MM.1S (cell line): ENCODE measurements at regions not wholly inside any gene's neighbourhood (a gene's known extent, or its start where the extent isn't known, plus 50 kb on each side); places are given as distances from the start of the nearest gene placed in this dataset.
"Not testable (repeated sequence)": the region's sequence is repeated elsewhere in the genome, so short reads cannot be mapped to it uniquely, and the experiment has no call there.

Experiments used
- DNase-seq: peaks from one replicate; pipeline ENCODE4 v3.0.0-alpha.2; 2015
- H2AFZ ChIP-seq: fragments of 300-600 bp; sonication (generic); 2 replicates; pipeline ENCODE4 v1.6.0; 2016; ENCODE audit warnings: antibody characterized with exemption, low read length
- H3F3A ChIP-seq: fragments of 300-600 bp; sonication (generic); 2 replicates; pipeline ENCODE4 v1.6.1; 2016; ENCODE audit warnings: mild to moderate bottlenecking, antibody characterized with exemption, low read length, moderate library complexity, mixed read lengths; ENCODE audit not compliant: insufficient read depth
- H3K27ac ChIP-seq: fragments of 300-600 bp; sonication (generic); 2 replicates; pipeline ENCODE4 v1.5.1; 2016; ENCODE audit warnings: mild to moderate bottlenecking, low read length
- H3K27me3 ChIP-seq: fragments of 300-600 bp; sonication (generic); replicated peaks from 2 replicates; pipeline ENCODE4 v1.6.0; 2016; ENCODE audit warnings: low read length; ENCODE audit not compliant: insufficient read depth
- H3K36me3 ChIP-seq: fragments of 300-600 bp; sonication (generic); replicated peaks from 2 replicates; pipeline ENCODE4 v1.6.1; 2016; ENCODE audit warnings: mild to moderate bottlenecking, low read length, mixed read lengths; ENCODE audit not compliant: insufficient read depth
- H3K4me1 ChIP-seq: fragments of 300-600 bp; sonication (generic); 2 replicates; pipeline ENCODE4 v1.6.1; 2016; ENCODE audit warnings: low read length, mixed read lengths
- H3K4me2 ChIP-seq: fragments of 300-600 bp; sonication (generic); 2 replicates; pipeline ENCODE4 v1.6.0; 2016; ENCODE audit warnings: low read depth, low read length
- H3K4me3 ChIP-seq: fragments of 300-600 bp; sonication (generic); 2 replicates; pipeline ENCODE4 v1.5.1; 2016; ENCODE audit warnings: low read length, mixed read lengths
- H3K79me2 ChIP-seq: fragments of 300-600 bp; sonication (generic); 2 replicates; pipeline ENCODE4 v1.6.1; 2016; ENCODE audit warnings: mixed run types, low read length, mixed read lengths
- H3K9ac ChIP-seq: fragments of 300-600 bp; sonication (generic); 2 replicates; pipeline ENCODE4 v1.6.1; 2016; ENCODE audit warnings: low read length, mixed read lengths
- H3K9me2 ChIP-seq: fragments of 300-600 bp; sonication (generic); replicated peaks from 2 replicates; pipeline ENCODE4 v1.6.1; 2016; ENCODE audit warnings: mild to moderate bottlenecking, low read length, mixed read lengths; ENCODE audit not compliant: insufficient read depth
- H3K9me3 ChIP-seq: fragments of 300-600 bp; sonication (generic); replicated peaks from 2 replicates; pipeline ENCODE4 v1.6.1; 2016; ENCODE audit warnings: mild to moderate bottlenecking, low read length, mixed read lengths; ENCODE audit not compliant: insufficient read depth
- H4K20me1 ChIP-seq: fragments of 300-600 bp; sonication (generic); 2 replicates; pipeline ENCODE4 v1.6.1; 2016; ENCODE audit warnings: mild to moderate bottlenecking, low read length, moderate library complexity, mixed read lengths; ENCODE audit not compliant: insufficient read depth

DNA sequence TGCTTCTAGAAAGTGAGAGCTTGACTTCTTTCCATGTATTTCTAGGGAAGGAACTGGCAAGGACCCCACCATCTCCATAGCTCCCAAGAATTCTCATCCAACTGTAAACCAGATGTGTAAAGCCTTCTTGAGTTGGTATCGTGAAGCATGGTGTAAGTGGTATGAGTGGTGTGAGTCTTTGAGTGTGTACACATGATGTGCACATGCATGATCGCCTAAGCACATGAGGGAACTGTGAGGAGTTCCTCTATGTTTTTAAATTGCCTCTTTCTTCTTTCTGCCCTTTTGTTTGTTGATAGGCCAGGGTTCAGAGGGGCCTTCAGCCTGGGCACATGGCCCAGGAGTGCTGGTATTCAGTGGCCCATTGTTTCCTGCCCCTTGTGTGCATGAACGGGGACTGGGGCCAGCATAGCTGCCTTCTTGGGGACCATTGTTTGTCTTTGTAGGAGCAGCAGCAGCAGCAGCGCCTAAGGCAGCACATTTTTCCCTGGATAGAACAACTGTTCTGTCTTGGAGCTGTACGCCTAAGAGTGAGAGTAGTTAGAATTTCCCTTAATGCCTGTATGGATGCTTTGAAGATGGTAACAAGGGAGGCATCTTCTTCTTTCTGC, 95.9 kb downstream of the SRGAP2 start:
- H3K79me2 ChIP-seq, H4K20me1 ChIP-seq, H3K9me3 ChIP-seq, H3K27me3 ChIP-seq, H3K4me3 ChIP-seq, H3K36me3 ChIP-seq, H3K9ac ChIP-seq, H2AFZ ChIP-seq, H3K4me2 ChIP-seq, H3F3A ChIP-seq, DNase-seq, H3K27ac ChIP-seq, H3K4me1 ChIP-seq, H3K9me2 ChIP-seq: not testable (repeated sequence)

DNA sequence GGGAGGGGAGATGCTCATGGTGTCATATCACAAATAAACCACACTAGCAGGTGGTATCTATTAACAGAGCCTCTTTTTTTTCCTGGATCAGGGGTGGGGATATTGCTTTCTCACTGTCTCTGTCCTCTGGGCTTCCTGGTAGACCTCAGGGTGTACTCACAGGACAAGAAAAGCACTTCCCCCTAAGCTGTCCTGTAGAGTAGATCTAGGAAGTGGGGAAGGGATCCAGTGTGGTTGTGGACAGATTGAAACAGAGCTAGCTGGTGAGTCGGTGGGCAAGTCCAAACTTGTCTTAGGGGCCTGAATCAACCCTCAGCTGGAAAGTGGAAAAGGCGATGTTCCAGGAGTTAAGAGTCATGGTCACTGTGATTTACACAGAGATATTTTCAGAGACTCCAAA, 96.6 kb downstream of the SRGAP2 start:
- not testable (repeated sequence) for H3K27ac ChIP-seq, H3F3A ChIP-seq, H4K20me1 ChIP-seq, H3K36me3 ChIP-seq, H3K9me2 ChIP-seq, H3K4me2 ChIP-seq, DNase-seq, H2AFZ ChIP-seq, H3K79me2 ChIP-seq, H3K9me3 ChIP-seq, H3K27me3 ChIP-seq, H3K9ac ChIP-seq, H3K4me3 ChIP-seq, H3K4me1 ChIP-seq

DNA sequence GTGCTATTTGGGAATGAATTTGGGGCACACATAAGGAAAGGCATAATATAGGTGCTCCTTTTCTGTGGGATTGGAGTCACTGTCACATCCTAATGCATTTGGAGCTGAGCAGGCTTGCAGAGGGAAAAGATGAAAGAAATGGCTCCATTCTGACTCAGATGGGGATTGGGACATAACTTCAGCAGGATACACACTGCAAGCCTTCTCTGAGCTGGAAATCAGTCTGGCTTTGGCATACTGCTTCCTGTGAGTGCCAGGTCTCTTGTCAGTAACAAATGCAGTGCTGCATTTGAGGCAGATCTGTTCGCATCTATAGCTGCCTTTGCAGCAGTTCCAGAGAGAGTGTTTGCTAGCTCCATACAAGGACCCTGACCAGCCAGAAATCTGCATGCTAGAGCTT, 98.7 kb downstream of the SRGAP2 start:
- not testable (repeated sequence) for H3K79me2 ChIP-seq, H2AFZ ChIP-seq, H4K20me1 ChIP-seq, DNase-seq, H3K9me3 ChIP-seq, H3F3A ChIP-seq, H3K4me2 ChIP-seq, H3K27ac ChIP-seq, H3K27me3 ChIP-seq, H3K36me3 ChIP-seq, H3K9me2 ChIP-seq, H3K4me1 ChIP-seq, H3K9ac ChIP-seq, H3K4me3 ChIP-seq

GRCh38 chr1:206307442-206307841, 104.1 kb downstream of the SRGAP2 start:
- not testable (repeated sequence) for H3K79me2 ChIP-seq, H3K4me1 ChIP-seq, H3K4me3 ChIP-seq, H3K27ac ChIP-seq, H2AFZ ChIP-seq, H3K9ac ChIP-seq, H3K36me3 ChIP-seq, H3F3A ChIP-seq, H4K20me1 ChIP-seq, H3K27me3 ChIP-seq, H3K4me2 ChIP-seq, H3K9me3 ChIP-seq, H3K9me2 ChIP-seq, DNase-seq

GRCh38 chr1:206310948-206311347, 107.6 kb downstream of the SRGAP2 start:
- not testable (repeated sequence) for H3K4me3 ChIP-seq, H3K9me3 ChIP-seq, H3K79me2 ChIP-seq, DNase-seq, H3K27ac ChIP-seq, H4K20me1 ChIP-seq, H3F3A ChIP-seq, H3K36me3 ChIP-seq, H3K27me3 ChIP-seq, H3K4me2 ChIP-seq, H3K9ac ChIP-seq, H3K9me2 ChIP-seq, H2AFZ ChIP-seq, H3K4me1 ChIP-seq

- not testable (repeated sequence) for H4K20me1 ChIP-seq, H3K4me1 ChIP-seq, H2AFZ ChIP-seq, H3K4me3 ChIP-seq, H3K27me3 ChIP-seq, H3K9ac ChIP-seq, H3K4me2 ChIP-seq, H3K36me3 ChIP-seq, H3K27ac ChIP-seq, H3F3A ChIP-seq, H3K9me3 ChIP-seq, H3K9me2 ChIP-seq, H3K79me2 ChIP-seq
- DNase-seq = peak; percentile 19
Measured at GRCh38 chr1:206311611-206312273, 108.4 kb downstream of the SRGAP2 start.

DNA sequence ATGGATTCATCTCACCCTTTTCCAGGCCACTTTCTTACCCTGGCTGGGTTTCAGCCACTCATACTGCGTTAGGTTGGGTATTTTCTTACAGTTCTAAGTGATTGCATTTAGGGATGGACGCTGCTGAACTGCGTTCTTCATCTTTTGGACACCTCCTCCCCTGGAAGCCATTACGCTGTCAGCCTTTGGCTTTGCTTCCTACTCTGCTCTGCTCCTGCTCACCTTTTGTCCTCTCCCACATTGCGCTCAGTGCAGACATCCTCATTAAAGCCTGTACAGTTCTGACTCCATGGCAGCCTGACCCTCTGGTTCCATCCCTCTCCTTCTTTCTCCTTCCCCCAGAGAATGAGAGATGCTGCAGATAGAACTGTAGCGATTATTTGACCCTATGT, 108.9 kb downstream of the SRGAP2 start:
- DNase-seq, H3K4me3 ChIP-seq, H3K9ac ChIP-seq, H3K4me1 ChIP-seq, H3F3A ChIP-seq, H2AFZ ChIP-seq, H3K9me2 ChIP-seq, H3K9me3 ChIP-seq, H4K20me1 ChIP-seq, H3K36me3 ChIP-seq, H3K27me3 ChIP-seq, H3K79me2 ChIP-seq, H3K4me2 ChIP-seq, H3K27ac ChIP-seq: not testable (repeated sequence)

DNA sequence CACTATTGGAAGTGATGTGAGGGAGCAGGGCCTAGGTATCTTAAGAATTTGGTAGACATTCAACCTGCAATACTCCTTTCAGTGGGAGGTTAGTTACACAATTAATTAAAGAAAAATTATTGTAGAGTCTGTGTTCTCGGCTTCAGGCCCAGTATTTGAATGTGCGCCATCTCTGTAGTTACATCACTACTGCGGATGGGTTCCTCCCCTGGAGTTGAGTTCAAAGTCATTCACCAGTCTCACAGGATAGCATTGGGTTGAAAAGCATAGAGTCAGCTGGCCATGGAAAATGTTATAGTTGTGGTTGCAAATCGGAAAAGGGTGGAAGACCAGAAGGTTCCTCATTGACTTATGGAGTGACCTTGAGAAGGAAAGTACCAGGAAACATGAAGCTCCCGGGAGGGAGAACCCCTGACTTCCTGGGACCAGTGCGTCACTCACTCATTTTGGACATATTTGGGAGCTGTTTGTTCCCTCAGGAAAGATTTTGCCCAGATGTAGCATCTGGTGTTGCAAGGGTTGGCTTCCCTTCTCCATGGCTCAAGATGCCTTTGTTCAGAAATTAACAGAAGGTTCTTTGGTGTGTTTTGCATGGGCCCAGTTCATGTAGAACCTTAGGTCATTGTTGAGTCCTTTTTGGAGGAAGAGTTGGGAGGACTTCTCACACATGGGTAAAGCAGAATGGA, 111.8 kb downstream of the SRGAP2 start:
- not testable (repeated sequence) for H3K4me2 ChIP-seq, H3K9me3 ChIP-seq, H3K9ac ChIP-seq, H4K20me1 ChIP-seq, DNase-seq, H3K79me2 ChIP-seq, H3F3A ChIP-seq, H3K9me2 ChIP-seq, H3K27ac ChIP-seq, H2AFZ ChIP-seq, H3K4me1 ChIP-seq, H3K27me3 ChIP-seq, H3K36me3 ChIP-seq, H3K4me3 ChIP-seq
